Body of pancreas (tissue), 4 donors: ENCODE measurements at regions not wholly inside any gene's neighbourhood (a gene's known extent, or its start where the extent isn't known, plus 50 kb on each side); places are given as distances from the start of the nearest gene placed in this dataset.
"Not testable (repeated sequence)": the region's sequence is repeated elsewhere in the genome, so short reads cannot be mapped to it uniquely, and the experiment has no call there.

Experiments used
- ATAC-seq: fragments of 150-250 bp; one replicate; pipeline ENCODE4 v1.9.1; 2016
- DNase-seq, 4 donors: peaks; one replicate each; pipeline ENCODE4 v3.0.0-alpha.2; 2019
- H3K27ac ChIP-seq, 4 donors: fragments of 200-600 bp; sonication (generic); 1 replicate in 3 of 4; 2 replicates in 1 of 4; pipeline versions ENCODE4 v1.5.1 to v1.6.1; 2016 to 2019; ENCODE audit warnings: mild to moderate bottlenecking in 1 of 4, mixed read lengths in 1 of 4, moderate library complexity in 1 of 4
- H3K27me3 ChIP-seq, 2 donors: fragments of 200-600 bp; sonication (generic); one replicate each; pipeline ENCODE4 v1.6.0; 2016; ENCODE audit warnings: mild to moderate bottlenecking in 1 of 2
- H3K36me3 ChIP-seq, 2 donors: fragments of 200-600 bp; sonication (generic); replicated peaks in 1 of 2; 2 replicates each; pipeline ENCODE4 v1.5.1; 2016; ENCODE audit warnings: low read depth in 2 of 2; ENCODE audit not compliant: insufficient read depth in 1 of 2
- H3K4me1 ChIP-seq: fragments of 200-600 bp; sonication (generic); one replicate; pipeline ENCODE4 v1.6.0; 2016
- H3K4me3 ChIP-seq, 2 donors: fragments of 200-600 bp; sonication (generic); 1 replicate in 1 of 2; 2 replicates in 1 of 2; pipeline ENCODE4 v1.5.1; 2016 to 2019
- H3K9me3 ChIP-seq, 3 donors: fragments of 200-600 bp; sonication (generic); 1 replicate in 2 of 3; 2 replicates in 1 of 3; pipeline ENCODE4 v1.5.1; 2016
- CTCF ChIP-seq, 7 experiments: fragments of 450-650 bp in 4 of 7; fragments of 200-600 bp in 3 of 7; sonication (generic) in 3 of 7; IDR thresholded peaks; one replicate each; pipeline ENCODE4 v1.5.1; 2016 to 2019; ENCODE audit warnings: antibody characterized with exemption in 7 of 7
- POLR2A ChIP-seq, 3 donors: fragments of 450-650 bp; IDR thresholded peaks; one replicate each; pipeline ENCODE4 v1.6.1; 2016; ENCODE audit warnings: antibody characterized with exemption in 3 of 3, mild to moderate bottlenecking in 2 of 3
- WGBS, 2 donors: methylation state at CpG; one replicate each; pipeline ENCODE4 v1.1.5; 2017; 5-methylcytosine and 5-hydroxymethylcytosine counted together
- intact Hi-C: fragments of 100-400 bp; cut with DNase I; formaldehyde crosslinking; loops from one replicate; pipeline ENCODE4 v1.15.1; 2023

DNA sequence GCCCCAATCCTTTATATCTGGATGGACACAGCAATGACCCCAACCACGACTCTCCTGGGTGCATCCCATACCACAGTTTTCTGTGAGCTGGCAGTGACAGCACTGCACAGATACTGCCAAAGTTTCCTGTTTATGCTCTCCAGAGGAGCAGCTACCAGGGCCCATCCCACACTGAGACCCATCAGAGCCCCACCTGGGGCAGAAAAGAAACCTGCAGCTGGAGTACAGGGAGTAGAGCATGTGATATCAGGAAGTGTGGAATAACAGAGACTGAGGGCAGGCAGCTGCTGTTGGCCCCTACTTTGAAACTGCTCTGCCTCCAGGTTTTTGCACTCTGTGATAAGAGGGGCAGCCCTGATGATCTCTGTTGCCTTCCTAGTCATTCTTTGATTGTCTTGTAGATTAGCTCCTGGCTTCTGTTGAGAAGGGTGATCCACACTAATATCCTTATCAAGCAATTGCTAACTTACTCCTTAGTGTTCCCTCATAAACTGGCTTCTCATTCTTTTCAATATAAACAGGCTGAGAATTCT lies 526.3 kb upstream of the TECRL start:
- Histone ChIP-seq H3K9me3 (no peaks in the 10 kb centered on the region), H3K27me3 (no peaks in the 10 kb centered on the region), H3K27ac (no peak overlapping the region), H3K36me3 (no peaks in the 10 kb centered on the region), H3K4me3 (no peak overlapping the region), H3K4me1 (no peaks in the 10 kb centered on the region)
- TF ChIP-seq POLR2A (IDR thresholded peaks at IDR 0.05) (no peak), CTCF (IDR thresholded peaks at IDR 0.05) (no peak)
- intact Hi-C loops, result no loop called here
- no peak for ATAC-seq
- WGBS, 2 donors, result 56 to 60% methylated on average over 1 of the region's 1 CpG
- DNase-seq, result no peak

GRCh38 chr4:64911846-64912245 lies 502.6 kb upstream of the TECRL start:
- ATAC-seq (no peak), DNase-seq (no peak)
- no peaks in the 10 kb centered on the region for H3K27me3 ChIP-seq
- no peaks in the 10 kb centered on the region for H3K36me3 ChIP-seq
- H3K4me1 ChIP-seq, result no peaks in the 10 kb centered on the region
- TF ChIP-seq CTCF (IDR thresholded peaks at IDR 0.05), result no peak
- TF ChIP-seq POLR2A (IDR thresholded peaks at IDR 0.05), result no peak
- H3K9me3 ChIP-seq, result no peaks in the 10 kb centered on the region
- no peak overlapping the region for H3K27ac ChIP-seq
- no peak overlapping the region for H3K4me3 ChIP-seq
- intact Hi-C loops, result no loop called here
- 57 to 63% methylated on average over 2 of the region's 2 CpGs for WGBS, 2 donors

GRCh38 chr4:64903986-64904385 lies 494.7 kb upstream of the TECRL start:
- Histone ChIP-seq H3K36me3 (no peaks in the 10 kb centered on the region), H3K9me3 (no peaks in the 10 kb centered on the region), H3K4me1 (no peaks in the 10 kb centered on the region), H3K27me3 (no peaks in the 10 kb centered on the region), H3K4me3 (no peak overlapping the region), H3K27ac (no peak overlapping the region)
- 41 to 87% methylated on average over 2 of the region's 2 CpGs for WGBS, 2 donors
- intact Hi-C loops, result no loop called here
- TF ChIP-seq POLR2A (IDR thresholded peaks at IDR 0.05), result no peak
- TF ChIP-seq CTCF (IDR thresholded peaks at IDR 0.05), result no peak
- no peak for ATAC-seq
- no peak for DNase-seq

DNA sequence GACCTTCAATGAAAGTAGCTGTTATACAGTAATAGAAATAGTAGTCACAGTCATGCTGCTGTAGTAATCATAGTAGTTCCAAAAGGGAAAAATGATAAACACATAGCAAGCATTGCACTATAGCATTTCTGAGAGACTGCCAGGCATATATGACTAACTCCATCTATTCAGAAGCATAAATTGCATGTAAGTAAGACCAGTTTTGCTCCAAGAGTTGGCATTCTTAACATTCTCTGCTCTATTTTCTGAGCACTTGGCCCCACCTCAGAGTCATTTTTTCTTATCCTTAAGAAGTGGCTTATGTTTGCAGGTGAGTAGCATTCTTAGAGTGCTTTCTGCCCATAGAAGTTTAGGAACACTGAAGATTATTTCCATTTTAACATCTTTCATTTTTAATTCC lies 490.3 kb upstream of the TECRL start:
- Histone ChIP-seq H3K9me3 (no peaks in the 10 kb centered on the region), H3K36me3 (no peaks in the 10 kb centered on the region), H3K27me3 (no peaks in the 10 kb centered on the region), H3K27ac (no peak overlapping the region), H3K4me3 (no peak overlapping the region), H3K4me1 (no peaks in the 10 kb centered on the region)
- ATAC-seq (no peak), DNase-seq (no peak)
- intact Hi-C loops, result no loop called here
- no peak for TF ChIP-seq CTCF (IDR thresholded peaks at IDR 0.05)

GRCh38 chr4:64899030-64899429 lies 489.8 kb upstream of the TECRL start:
- H3K36me3 ChIP-seq, H3K4me3 ChIP-seq, H3K27me3 ChIP-seq, H3K9me3 ChIP-seq, ATAC-seq, intact Hi-C loops, H3K27ac ChIP-seq, H3K4me1 ChIP-seq, DNase-seq: not testable (repeated sequence)
- WGBS, 2 donors, result 70 to 77% methylated on average over 2 of the region's 2 CpGs
